ENCODE measurements at regions not wholly inside any gene's neighbourhood (a gene's known extent, or its start where the extent isn't known, plus 50 kb on each side); places are given as distances from the start of the nearest gene placed in this dataset.

GRCh38 chr6:129778793-129779192, 68.8 kb upstream of the ARHGAP18 start:
- DNase-seq, result no peak

- DNase-seq, result no peak
Measured at GRCh38 chr6:129777371-129777770, 67.4 kb upstream of the ARHGAP18 start.

DNA sequence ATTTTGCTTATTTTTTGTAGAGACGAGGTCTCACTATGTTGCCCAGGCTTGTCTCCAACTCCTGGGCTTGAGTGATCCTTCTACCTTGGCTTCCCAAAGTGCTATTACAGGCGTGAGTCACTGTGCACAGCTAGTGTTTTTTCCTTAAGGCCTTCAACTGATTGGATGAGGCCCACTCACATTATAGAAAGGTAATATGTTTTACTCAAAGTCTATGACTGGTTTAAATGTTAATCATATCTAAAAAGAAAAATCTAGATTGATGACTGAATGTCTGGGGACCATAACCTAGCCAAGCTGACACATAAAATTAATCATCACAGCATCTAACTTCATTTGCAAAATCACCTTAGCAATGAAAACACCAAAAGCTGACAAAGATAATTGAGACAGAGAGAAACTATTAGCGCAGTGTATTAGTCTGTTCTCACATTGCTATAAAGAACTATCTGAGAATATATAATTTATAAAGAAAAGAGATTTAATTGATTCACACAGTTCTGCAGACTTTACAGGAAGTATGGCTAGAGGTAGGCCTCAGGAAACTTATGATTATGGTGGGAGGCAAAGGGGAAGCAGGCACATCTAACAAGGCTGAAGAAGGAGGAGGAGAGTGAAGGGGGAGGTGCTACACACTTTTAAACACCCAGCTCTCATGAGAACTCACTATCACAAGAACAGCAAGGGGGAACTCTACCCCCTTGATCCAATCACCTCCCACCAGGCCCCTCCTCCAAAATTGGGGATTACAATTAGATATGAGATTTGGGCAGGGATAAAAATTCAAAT, 66.8 kb upstream of the ARHGAP18 start:
- DNase-seq, result no peak

GRCh38 chr6:129774697-129775447, 64.9 kb upstream of the ARHGAP18 start:
- peak; percentile 60 for DNase-seq

- no peak for DNase-seq
Measured at GRCh38 chr6:129773304-129773703, 63.3 kb upstream of the ARHGAP18 start.

GRCh38 chr6:129771678-129772077, 61.7 kb upstream of the ARHGAP18 start:
- no peak for DNase-seq

DNA sequence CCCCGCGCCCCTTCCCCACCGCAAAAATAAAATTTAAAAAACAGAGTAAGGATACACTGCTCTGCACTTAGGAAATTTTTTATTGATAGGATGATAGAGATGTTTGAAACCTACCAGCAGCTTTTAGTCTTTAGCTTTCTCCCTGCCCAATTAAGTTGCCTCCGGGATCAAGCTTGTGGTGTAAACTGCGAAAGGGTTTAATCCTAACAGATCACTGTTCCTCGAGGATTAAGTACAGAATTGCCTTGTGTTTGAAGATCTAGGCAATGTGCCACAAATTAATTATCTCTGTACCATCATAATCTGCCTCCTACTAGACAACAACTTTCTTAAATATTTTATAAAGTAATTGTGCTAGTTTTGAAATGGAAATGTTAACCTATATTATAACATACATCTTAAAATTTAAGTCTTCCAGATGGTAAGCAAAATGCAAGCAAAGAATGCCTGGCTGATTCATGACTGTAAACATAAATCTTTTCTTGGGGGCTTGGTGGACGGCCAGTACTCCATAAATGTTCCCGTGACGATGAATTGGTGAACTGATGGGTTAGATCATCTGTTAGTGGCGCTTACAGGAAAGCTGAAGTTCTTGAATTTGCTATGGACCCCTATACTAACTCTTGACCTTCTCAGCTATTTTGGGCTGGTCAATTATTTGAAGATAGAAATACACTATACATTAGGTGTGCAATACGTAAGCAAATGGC, 58.0 kb upstream of the ARHGAP18 start:
- no peak for DNase-seq

- DNase-seq, result peak; percentile 66
Measured at GRCh38 chr6:129766959-129767728, 57.2 kb upstream of the ARHGAP18 start.

DNA sequence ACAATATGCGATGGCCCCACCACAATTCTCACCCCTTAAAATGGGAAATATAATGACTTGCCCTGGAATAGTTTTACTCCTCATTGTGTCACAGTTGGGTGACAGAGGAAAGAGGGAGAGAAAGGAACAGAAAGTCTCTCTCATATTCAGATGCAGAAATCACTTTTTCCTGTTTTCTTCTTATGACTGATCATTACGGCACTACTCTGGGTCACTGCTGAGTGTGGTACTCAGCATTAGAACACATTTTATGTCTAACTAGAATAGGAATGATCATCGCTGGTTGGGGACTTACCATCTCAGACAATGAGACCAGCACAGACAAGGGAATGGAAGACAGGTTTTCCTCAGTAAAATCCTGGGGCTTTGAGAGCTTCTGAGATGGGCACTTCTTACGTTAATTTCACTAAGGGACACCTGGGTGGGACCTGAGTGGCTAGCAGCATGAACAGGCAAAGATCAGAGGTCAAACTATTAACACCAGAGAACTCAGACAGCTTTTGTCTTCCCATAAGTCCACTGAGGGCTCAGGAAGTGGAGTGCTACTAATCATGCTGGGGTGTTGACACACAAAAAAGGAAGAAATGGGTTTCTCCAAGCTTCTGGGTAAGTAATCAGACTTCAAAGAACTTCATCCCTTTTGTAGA, 54.9 kb upstream of the ARHGAP18 start:
- DNase-seq, result no peak

DNA sequence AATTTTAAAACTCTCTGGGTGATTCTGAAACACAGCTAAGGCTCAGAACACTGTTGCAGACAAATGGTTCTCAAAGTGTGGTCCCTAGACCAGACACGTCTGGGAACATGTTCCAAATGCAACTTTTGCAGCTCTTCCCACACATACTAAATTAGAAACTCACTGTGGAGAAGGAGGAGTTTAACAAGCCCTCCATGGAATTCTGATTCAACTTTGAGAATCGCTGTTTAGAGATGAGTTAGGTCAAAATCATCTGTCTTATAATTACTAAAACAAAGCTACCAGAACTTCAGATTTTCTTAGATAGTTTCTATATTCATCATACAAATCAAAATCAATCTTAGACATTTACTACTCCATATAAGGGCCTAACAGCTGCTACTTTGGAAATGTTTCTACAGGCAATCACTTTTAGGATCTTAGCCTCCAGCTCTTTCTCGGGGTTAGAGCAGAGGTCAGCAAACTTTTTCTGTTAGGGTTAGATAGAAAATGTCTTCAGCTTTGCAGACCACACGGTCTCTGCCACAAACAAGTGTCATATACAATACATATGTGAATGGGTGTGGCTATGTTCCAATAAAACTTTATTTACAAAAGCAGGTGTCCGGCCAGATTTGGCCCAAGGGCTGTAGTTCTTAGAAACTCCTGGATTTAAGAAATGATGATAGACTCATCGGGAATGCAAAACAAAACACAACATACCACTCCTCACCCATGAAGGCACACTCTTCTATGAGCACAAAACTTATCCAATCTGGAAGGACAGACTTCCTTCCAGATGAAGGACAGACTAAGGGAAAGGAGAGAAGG, 50.0 kb upstream of the ARHGAP18 start:
- DNase-seq, result no peak
